Adrenal gland (tissue), 9 donors: ENCODE measurements at regions not wholly inside any gene's neighbourhood (a gene's known extent, or its start where the extent isn't known, plus 50 kb on each side); places are given as distances from the start of the nearest gene placed in this dataset.

Experiments used
- DNase-seq, 7 donors: peaks; one replicate each; pipeline ENCODE4 v3.0.0-alpha.2; 2019 to 2020
- H3K27ac ChIP-seq, 5 donors: fragments of 200-600 bp; sonication (generic) in 4 of 5; 1 replicate in 3 of 5; 2 replicates in 2 of 5; pipeline versions ENCODE4 v1.5.1 to v1.8.0; 2016 to 2020; ENCODE audit warnings: mild to moderate bottlenecking in 1 of 5
- H3K27me3 ChIP-seq: fragments of 200-600 bp; 2 replicates; pipeline ENCODE4 v1.8.0; 2021
- H3K36me3 ChIP-seq, 2 donors: fragments of 200-600 bp; replicated peaks in 1 of 2; 1 replicate in 1 of 2; 2 replicates in 1 of 2; pipeline versions ENCODE4 v1.5.1 to v1.8.0; 2018 to 2022
- H3K4me1 ChIP-seq, 2 donors: fragments of 200-600 bp; replicated peaks in 1 of 2; 1 replicate in 1 of 2; 2 replicates in 1 of 2; pipeline versions ENCODE4 v1.5.1 to v1.8.0; 2018 to 2021
- H3K4me3 ChIP-seq, 4 donors: fragments of 200-600 bp; sonication (generic) in 3 of 4; one replicate each; pipeline ENCODE4 v1.5.1; 2016 to 2018
- H3K9me3 ChIP-seq, 3 donors: fragments of 200-600 bp; sonication (generic) in 1 of 3; replicated peaks in 1 of 3; 1 replicate in 2 of 3; 2 replicates in 1 of 3; pipeline versions ENCODE4 v1.5.1 to v1.8.0; 2016 to 2021
- CTCF ChIP-seq, 6 experiments: fragments of 450-650 bp in 4 of 6; fragments of 200-600 bp in 2 of 6; sonication (generic) in 1 of 6; IDR thresholded peaks; 1 replicate in 5 of 6; 2 replicates in 1 of 6; pipeline versions ENCODE4 v1.5.1 to v1.8.0; 2016 to 2021; ENCODE audit warnings: antibody characterized with exemption in 6 of 6, mild to moderate bottlenecking in 2 of 6, moderate library complexity in 1 of 6
- POLR2A ChIP-seq, 2 donors: fragments of 450-650 bp; IDR thresholded peaks; one replicate each; pipeline ENCODE4 v1.6.1; 2017; ENCODE audit warnings: antibody characterized with exemption in 2 of 2, mild to moderate bottlenecking in 2 of 2, moderate library complexity in 1 of 2
- WGBS, 4 donors: extraction: QIAGEN DNeasy Blood & Tissue Kit in 2 of 4; methylation state at CpG; one replicate each; pipeline versions ENCODE4 v1.1.5 to v1.1.7; 2013 to 2017; 5-methylcytosine and 5-hydroxymethylcytosine counted together
- intact Hi-C, 2 donors: fragments of 100-400 bp; cut with DNase I; formaldehyde crosslinking; loops; one replicate each; pipeline versions ENCODE4 v1.14.1 to v1.15.0; 2022 to 2023
- donor health status: healthy with polysubstance abuse.
- donor health status: Bipolar disorder and iron deficiency.
- donor health status: DM: yes; HTN: yes; CAD: no.
- donor health status: DM: no; HTN: no; CAD: no.
- donor health status: DM: no; HTN: no; CAD: no.

DNA sequence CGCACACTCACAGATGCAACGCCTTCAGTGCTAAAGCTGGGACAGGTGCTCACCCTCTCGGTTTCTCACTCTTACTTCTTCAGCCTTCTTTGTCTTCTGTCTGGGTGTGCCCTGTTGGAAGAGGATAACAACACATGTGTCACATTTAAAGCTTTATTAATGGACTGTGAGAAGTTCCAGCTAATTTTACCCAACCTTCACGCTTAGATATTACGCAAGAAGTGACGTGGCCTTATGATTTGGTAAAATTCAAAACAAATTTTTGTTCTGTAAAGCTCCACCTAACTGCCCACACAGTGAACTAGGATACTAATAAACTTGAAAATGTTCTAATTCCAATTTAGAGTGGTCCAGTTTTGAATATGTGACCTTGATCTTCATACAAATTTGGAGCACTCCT, 66.7 kb upstream of the LRCH1 start:
- Histone ChIP-seq H3K9me3 (peaks cover 0 to 17% (median 0%) of the 10 kb centered on the region in 3 donors), H3K36me3 (no peaks in the 10 kb centered on the region), H3K4me1 (no peaks in the 10 kb centered on the region), H3K4me3 (no peak overlapping the region), H3K27ac (no peak overlapping the region), H3K27me3 (no peaks in the 10 kb centered on the region)
- DNase-seq: no peak
- 67 to 82% (median 71%) methylated on average over 6 of the region's 6 CpGs for WGBS, 4 donors
- TF ChIP-seq CTCF (IDR thresholded peaks at IDR 0.05): no peak
- intact Hi-C loops: no loop called here

- intact Hi-C loops: no loop called here
- Histone ChIP-seq H3K36me3 (no peaks in the 10 kb centered on the region), H3K9me3 (peaks cover 0 to 17% (median 0%) of the 10 kb centered on the region in 3 donors), H3K27ac (no peak overlapping the region), H3K27me3 (no peaks in the 10 kb centered on the region), H3K4me1 (no peaks in the 10 kb centered on the region), H3K4me3 (no peak overlapping the region)
- WGBS, 4 donors: 75 to 89% (median 80%) methylated on average over 3 of the region's 3 CpGs
- no peak for DNase-seq
- TF ChIP-seq POLR2A (IDR thresholded peaks at IDR 0.05) (no peak), CTCF (IDR thresholded peaks at IDR 0.05) (no peak)
Observed at GRCh38 chr13:46484561-46484960, 68.4 kb upstream of the LRCH1 start.

- Histone ChIP-seq H3K27ac (no peak overlapping the region), H3K36me3 (no peaks in the 10 kb centered on the region), H3K9me3 (peaks cover 0 to 17% (median 0%) of the 10 kb centered on the region in 3 donors), H3K27me3 (no peaks in the 10 kb centered on the region), H3K4me3 (no peak overlapping the region), H3K4me1 (no peaks in the 10 kb centered on the region)
- WGBS, 4 donors: 60 to 77% (median 67%) methylated on average over 4 of the region's 4 CpGs
- TF ChIP-seq POLR2A (IDR thresholded peaks at IDR 0.05): no peak
- no peak for TF ChIP-seq CTCF (IDR thresholded peaks at IDR 0.05)
- no peak for DNase-seq
- intact Hi-C loops: no loop called here
Observed at GRCh38 chr13:46481166-46481565, 71.8 kb upstream of the LRCH1 start.

- no peaks in the 10 kb centered on the region for H3K27me3 ChIP-seq
- TF ChIP-seq POLR2A (IDR thresholded peaks at IDR 0.05) (no peak), CTCF (IDR thresholded peaks at IDR 0.05) (no peak)
- no peak for DNase-seq
- H3K9me3 ChIP-seq: peaks cover 0 to 15% (median 0%) of the 10 kb centered on the region in 3 donors
- no peaks in the 10 kb centered on the region for H3K4me1 ChIP-seq
- H3K36me3 ChIP-seq: no peaks in the 10 kb centered on the region
- 81 to 89% (median 87%) methylated on average over 5 of the region's 5 CpGs for WGBS, 4 donors
- intact Hi-C loops: no loop called here
- H3K4me3 ChIP-seq: no peak overlapping the region
- H3K27ac ChIP-seq: no peak overlapping the region
Observed at GRCh38 chr13:46480131-46480530, 72.8 kb upstream of the LRCH1 start.
